ELF-1 (cell line): ENCODE measurements at regions not wholly inside any gene's neighbourhood (a gene's known extent, or its start where the extent isn't known, plus 50 kb on each side); places are given as distances from the start of the nearest gene placed in this dataset.
A peak's percentile ranks its signal among the peaks of the same experiment; 100 is the strongest.

ENCODE experiments used
- DNase-seq: peaks from one replicate; pipeline ENCODE4 v3.0.0-alpha.2; 2016; ENCODE audit warnings: low read depth, low spot score

GRCh38 chr1:36555041-36555440 lies 72.3 kb upstream of the CSF3R start:
- no peak for DNase-seq

DNA sequence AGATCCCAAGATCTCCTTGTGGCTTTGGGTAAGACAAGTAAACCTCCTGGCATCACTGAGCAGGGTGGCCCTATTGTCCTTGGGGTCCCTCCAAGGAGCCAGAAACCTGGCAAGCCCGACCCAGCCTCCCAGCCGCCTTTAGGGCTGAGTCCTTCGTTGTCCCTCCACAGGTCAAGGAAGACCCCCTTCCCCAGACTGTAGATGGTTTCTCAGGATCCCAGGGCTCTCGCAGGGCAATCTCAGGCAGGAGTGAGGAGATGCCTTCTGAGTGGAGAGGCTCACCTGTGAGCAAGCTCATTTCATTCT lies 71.6 kb upstream of the CSF3R start:
- no peak for DNase-seq

- peak; percentile 92 for DNase-seq
Observed at GRCh38 chr1:36553591-36554322, 71.0 kb upstream of the CSF3R start.

DNA sequence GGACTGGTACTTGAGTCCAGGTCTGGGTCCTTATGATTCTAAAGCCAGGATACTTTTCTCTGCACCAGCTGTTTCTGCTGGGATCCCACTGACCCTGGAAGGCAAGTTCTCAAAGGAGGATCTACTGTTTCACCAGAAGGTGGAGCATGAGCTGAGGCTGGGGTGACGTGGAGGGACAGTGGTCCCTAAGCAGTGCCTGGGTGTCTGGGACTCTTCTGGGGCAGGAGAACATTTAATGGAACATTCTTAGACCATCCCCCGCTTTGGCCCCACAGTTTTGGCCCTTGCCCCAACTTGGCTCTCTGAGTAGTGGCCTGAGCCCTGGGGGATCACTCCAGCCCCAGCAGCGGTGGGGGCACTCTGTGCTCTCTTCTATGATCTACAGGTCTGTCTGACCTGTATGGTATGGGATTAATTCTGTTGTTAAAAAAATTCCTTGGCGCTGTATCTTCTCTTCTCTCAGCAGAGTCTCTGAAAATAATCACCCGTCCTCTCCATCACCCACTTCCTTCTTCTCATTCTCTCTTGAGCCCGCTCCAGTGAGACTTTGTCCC lies 60.3 kb upstream of the CSF3R start:
- DNase-seq, result peak; percentile 30

DNA sequence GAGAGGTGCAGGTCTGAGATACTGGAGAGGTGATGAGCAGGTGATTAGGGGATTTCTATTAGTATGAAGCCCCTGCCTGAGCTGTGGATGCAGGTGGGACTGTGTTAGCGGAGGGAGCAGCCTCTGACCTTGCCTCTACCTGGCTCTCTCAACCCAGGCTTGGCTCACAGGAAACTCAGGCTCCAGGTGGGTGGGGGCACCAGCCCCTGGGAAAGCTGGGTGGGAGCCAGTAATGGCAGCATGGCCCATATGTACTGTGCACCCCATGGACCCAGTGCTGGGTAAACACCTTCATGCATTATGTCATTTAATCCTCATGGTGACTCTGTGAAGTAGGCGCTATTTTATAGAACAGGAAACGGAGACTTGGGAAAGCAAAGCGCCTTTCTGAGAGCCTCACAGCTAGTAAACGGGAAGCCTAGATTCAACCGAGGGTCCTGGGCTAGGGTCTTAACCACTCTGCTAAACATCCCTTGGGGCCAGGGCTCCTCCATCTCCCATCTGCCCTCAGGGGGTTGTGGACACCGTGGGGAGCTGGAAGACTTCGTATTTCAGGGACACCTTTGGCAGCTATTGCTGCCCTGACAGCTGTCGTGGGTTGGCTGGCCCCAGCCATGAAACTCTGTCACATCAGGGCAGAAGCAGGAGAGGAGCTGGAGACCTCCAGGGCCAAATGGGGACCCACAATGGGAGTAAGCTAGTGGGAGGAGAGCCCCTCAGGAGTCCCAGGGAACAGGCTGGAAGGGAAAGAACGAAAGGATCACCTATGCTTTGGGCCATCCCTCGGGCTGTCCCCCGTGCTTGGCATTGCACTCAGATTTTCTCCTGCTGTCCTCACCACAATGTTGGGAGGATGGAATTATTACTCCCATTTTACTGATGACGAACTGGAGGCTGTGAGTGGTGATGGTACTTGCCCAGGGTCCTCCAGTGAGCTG lies 59.6 kb upstream of the CSF3R start:
- DNase-seq, result no peak

DNA sequence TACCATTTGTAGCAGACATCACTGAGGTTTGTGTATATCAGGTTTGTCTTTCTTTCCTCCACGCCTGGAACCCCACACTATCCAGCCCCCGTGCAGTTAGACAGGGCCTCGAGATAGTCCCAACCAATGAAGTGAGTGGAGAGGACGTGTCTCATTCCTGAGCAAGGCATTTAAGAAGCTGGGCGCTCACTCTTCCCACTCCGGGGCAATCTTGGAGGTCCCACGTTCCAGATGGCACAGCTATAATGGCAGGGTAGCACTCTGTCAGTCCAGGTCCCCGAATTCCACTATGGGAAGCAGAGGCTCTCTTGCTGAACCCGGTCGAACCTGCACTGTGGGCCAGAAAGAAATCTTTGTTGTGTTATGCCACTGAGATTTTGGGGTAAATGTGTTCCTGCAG lies 57.3 kb upstream of the CSF3R start:
- DNase-seq, result no peak

DNA sequence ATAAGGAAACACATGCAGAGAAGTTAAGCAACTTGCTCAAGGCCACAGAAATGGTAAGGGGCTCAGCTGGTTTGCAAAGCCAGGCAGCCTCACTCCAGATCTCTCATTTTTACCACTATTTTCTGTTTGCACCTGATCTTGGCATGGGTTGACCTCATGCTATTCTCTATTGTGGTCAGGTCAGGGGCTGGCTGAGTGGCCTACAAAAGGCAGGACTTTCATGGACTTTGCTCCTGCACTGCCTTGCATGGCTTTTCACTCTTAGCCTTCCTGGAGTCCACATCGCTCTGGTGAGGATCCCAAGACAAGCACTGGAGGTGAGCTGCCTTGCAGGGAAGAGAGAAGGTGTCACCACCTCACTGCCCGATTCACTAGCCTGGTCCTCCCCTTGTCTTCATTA lies 56.8 kb upstream of the CSF3R start:
- DNase-seq, result no peak

GRCh38 chr1:36537991-36538390 lies 55.3 kb upstream of the CSF3R start:
- no peak for DNase-seq

DNA sequence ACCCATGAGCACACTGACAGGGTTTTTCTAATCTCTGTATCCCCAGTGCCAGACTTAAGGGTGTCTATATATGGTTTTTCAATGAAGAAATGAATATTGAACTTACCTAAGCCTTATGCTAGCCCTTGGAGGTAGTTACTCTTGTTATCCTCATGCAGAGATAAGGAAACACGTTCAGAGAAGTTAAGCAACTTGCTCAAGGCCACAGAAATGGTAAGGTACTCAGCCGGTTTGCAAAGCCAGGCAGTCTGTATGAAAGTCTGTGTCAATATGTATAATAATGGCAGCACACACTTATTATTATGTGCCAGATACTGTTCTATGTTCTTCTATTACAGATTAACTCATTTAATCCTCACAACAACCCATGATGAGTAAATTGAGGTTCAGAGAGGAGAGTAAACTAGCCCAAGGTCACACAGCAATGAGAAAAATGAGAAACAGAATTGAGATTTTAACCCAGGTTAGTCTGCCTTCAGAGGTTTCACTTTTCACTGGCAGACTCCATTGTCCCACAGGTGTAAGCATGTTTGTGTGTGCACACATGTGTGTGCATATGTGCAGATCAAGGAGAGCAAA lies 54.6 kb upstream of the CSF3R start:
- DNase-seq, result no peak

- no peak for DNase-seq
Observed at GRCh38 chr1:36536727-36537126, 54.0 kb upstream of the CSF3R start.

- no peak for DNase-seq
Observed at GRCh38 chr1:36534711-36535412, 52.1 kb upstream of the CSF3R start.

- DNase-seq, result no peak
Observed at GRCh38 chr1:36533897-36534296, 51.2 kb upstream of the CSF3R start.

DNA sequence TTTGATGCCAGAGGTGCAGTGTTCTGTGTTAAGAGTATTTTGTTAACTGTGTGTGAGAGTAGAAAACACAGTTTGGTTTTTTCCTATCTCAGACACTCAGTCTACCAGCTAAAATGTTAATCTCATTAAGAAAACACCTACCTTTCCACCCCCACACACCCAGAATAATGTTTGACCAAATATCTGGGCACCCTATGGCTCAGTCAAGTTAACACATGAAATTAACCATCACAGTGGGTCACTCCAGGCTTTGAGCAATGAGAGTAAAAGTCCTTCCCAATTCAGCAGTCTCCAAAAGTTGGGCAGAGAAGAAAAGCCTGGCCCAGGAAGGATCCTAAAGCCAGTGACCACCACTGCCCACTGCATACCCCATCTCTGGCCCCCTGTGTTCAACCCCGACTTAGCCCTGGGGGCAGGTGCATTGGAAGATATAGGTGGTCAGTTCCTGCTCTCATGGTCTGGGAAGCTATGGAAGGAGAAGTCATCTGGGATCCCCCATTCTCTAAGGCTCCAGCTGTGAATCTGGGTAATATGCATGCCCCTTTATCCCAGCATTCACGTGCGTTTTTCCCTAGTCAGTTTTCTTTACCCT lies 50.2 kb upstream of the CSF3R start:
- DNase-seq, result no peak
